Activated B cell treated with CpG ODN at 0.5 μM for 24 hours (primary cell): ENCODE measurements at regions not wholly inside any gene's neighbourhood (a gene's known extent, or its start where the extent isn't known, plus 50 kb on each side); places are given as distances from the start of the nearest gene placed in this dataset.

Experiments used
- ATAC-seq: fragments of 200-7000 bp; cut with Tn5 transposase; one replicate; pipeline ENCODE4 v1.10.0; 2021; ENCODE audit warnings: low read depth, mild to moderate bottlenecking, moderate library complexity
- CTCF ChIA-PET: fragments of 350-600 bp; sonication (Branson Sonifier 250); formaldehyde crosslinking; loops from one replicate; lab custom pipeline; 2021; ENCODE audit warnings: antibody characterized with exemption; lab: Charles Lee
- POLR2A ChIA-PET: fragments of 350-600 bp; sonication (Branson Sonifier 250); formaldehyde crosslinking; loops from one replicate; lab custom pipeline; 2021; ENCODE audit warnings: antibody characterized with exemption; lab: Charles Lee
- DNase-seq: peaks from one replicate; pipeline ENCODE4 v3.0.0; 2022
- H3K27ac Mint-ChIP-seq: one replicate; pipeline ENCODE4 v1.8.0; 2020; ENCODE audit warnings: mixed read lengths
- H3K27me3 Mint-ChIP-seq: one replicate; pipeline ENCODE4 v1.8.0; 2021; ENCODE audit warnings: mixed read lengths
- H3K36me3 Mint-ChIP-seq: one replicate; pipeline ENCODE4 v1.8.0; 2021; ENCODE audit warnings: low read depth, mixed read lengths
- H3K4me1 Mint-ChIP-seq: one replicate; pipeline ENCODE4 v1.8.0; 2021; ENCODE audit warnings: mixed read lengths
- H3K4me3 Mint-ChIP-seq: one replicate; pipeline ENCODE4 v1.8.0; 2020; ENCODE audit warnings: mild to moderate bottlenecking, mixed read lengths
- H3K9me3 Mint-ChIP-seq: one replicate; pipeline ENCODE4 v1.8.0; 2020; ENCODE audit warnings: mixed read lengths
- intact Hi-C: fragments of 100-400 bp; cut with micrococcal nuclease; formaldehyde crosslinking; loops from one replicate; pipeline ENCODE4 v1.15.1; 2024
- TF ChIP-seq, protein P1 (sequence below): fragments of 200-600 bp; IDR thresholded peaks from one replicate; pipeline ENCODE4 v1.8.0; 2022; ENCODE audit warnings: antibody characterized with exemption, mild to moderate bottlenecking

DNA sequence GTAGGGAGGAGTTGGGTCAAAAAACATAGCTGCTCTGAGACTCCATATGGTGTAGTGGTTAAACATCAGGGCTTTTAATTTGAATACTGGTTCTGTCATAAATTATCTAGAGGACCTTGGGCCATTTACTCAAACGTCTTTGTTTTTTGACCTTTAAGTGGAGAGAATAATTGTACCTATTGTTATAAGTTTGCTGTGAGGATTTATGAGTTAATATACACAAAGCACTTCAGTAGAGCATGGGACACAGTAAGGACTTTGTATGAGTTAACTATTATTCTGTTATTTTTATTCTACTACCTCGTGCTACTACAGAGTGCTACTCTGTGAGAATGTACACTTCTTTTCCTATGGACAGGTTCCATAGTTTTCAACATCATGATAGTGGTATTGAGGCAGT is 123.7 kb upstream of the TNC start:
- Mint-ChIP-seq H3K27me3 (no peaks in the 10 kb centered on the region), H3K4me3 (no peak overlapping the region), H3K9me3 (peaks cover 2% of the 10 kb centered on the region), H3K27ac (no peak overlapping the region), H3K4me1 (no peaks in the 10 kb centered on the region), H3K36me3 (no peaks in the 10 kb centered on the region)
- ChIA-PET CTCF (no interaction called here), POLR2A (no interaction called here)
- DNase-seq (no peak), ATAC-seq (no peak)
- TF ChIP-seq, protein P1, sequence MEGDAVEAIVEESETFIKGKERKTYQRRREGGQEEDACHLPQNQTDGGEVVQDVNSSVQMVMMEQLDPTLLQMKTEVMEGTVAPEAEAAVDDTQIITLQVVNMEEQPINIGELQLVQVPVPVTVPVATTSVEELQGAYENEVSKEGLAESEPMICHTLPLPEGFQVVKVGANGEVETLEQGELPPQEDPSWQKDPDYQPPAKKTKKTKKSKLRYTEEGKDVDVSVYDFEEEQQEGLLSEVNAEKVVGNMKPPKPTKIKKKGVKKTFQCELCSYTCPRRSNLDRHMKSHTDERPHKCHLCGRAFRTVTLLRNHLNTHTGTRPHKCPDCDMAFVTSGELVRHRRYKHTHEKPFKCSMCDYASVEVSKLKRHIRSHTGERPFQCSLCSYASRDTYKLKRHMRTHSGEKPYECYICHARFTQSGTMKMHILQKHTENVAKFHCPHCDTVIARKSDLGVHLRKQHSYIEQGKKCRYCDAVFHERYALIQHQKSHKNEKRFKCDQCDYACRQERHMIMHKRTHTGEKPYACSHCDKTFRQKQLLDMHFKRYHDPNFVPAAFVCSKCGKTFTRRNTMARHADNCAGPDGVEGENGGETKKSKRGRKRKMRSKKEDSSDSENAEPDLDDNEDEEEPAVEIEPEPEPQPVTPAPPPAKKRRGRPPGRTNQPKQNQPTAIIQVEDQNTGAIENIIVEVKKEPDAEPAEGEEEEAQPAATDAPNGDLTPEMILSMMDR = no peak
- intact Hi-C loops = no loop called here

DNA sequence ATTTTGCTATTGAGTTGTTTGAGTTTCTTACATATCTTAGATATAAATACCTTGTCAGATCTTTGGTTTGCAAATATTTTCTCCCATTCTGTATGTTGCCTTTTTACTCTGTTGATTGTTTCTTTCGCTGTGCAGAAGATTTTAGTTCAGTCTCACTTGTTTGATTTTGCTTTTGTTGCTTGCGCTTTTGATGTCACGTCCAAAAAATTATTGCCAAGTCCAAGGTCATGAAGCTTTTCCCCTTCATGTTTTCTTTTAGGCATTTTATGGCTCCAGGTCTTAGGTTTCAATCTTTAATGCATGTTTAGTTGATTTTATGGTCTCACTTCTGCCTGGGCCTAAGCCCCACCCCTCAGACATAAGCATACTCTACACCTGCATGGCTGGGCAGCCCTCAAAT is 131.5 kb upstream of the TNC start:
- no peak overlapping the region for H3K4me3 Mint-ChIP-seq
- POLR2A ChIA-PET = no interaction called here
- H3K27ac Mint-ChIP-seq = no peak overlapping the region
- peaks cover 2% of the 10 kb centered on the region for H3K9me3 Mint-ChIP-seq
- H3K4me1 Mint-ChIP-seq = no peaks in the 10 kb centered on the region
- TF ChIP-seq, protein P1 = no peak
- DNase-seq (no peak), ATAC-seq (no peak)
- CTCF ChIA-PET = no interaction called here
- intact Hi-C loops = no loop called here
- H3K36me3 Mint-ChIP-seq = no peaks in the 10 kb centered on the region
- H3K27me3 Mint-ChIP-seq = no peaks in the 10 kb centered on the region

DNA sequence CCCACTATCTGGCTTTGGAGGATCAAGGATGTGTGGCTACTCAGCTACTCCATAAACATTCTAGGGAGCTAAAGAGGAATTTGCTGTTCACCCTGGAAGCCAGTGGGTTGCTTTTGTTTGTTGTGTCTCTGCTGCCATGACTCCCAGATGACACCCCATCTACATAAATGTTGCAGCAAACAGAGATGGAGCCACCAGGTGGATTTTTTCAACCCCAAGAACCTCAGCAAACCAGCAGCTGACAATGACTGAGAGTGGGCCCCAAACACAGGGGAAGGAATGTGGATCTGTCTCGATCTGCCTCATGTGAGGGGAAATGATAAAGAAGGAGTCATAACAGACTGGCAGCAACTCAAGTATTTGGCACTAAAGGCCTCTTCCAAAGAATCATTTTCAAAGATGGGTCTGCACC is 132.7 kb upstream of the TNC start:
- intact Hi-C loops = no loop called here
- no peaks in the 10 kb centered on the region for H3K4me1 Mint-ChIP-seq
- no peak overlapping the region for H3K27ac Mint-ChIP-seq
- peaks cover 2% of the 10 kb centered on the region for H3K9me3 Mint-ChIP-seq
- ATAC-seq (no peak), DNase-seq (no peak)
- no peak overlapping the region for H3K4me3 Mint-ChIP-seq
- TF ChIP-seq, protein P1 = no peak
- H3K27me3 Mint-ChIP-seq = no peaks in the 10 kb centered on the region
- no peaks in the 10 kb centered on the region for H3K36me3 Mint-ChIP-seq
- ChIA-PET CTCF (no interaction called here), POLR2A (no interaction called here)

GRCh38 chr9:115254287-115255180 is 136.6 kb upstream of the TNC start:
- no peak overlapping the region for H3K27ac Mint-ChIP-seq

DNA sequence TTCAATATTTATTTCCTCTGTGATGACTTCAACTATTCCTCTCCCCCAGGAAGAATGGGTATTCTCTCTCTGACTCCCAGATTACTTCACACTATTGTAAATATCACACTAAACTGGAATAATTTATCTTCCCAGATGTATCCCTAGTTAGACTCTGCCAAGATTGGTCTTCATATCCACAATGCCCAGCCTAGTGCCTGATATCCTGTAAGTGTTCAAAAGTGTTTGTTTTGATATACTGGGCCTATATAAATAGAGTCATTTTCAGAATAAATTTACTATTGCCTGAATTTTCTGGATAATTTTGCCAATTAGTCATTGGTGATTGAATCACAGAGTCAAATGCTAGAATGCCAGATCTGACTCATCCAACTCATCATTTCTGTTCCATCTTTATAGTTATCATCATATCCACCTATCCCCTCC is 143.7 kb upstream of the TNC start:
- Mint-ChIP-seq H3K27ac (no peak overlapping the region), H3K9me3 (no peaks in the 10 kb centered on the region), H3K36me3 (no peaks in the 10 kb centered on the region), H3K27me3 (no peaks in the 10 kb centered on the region), H3K4me1 (no peaks in the 10 kb centered on the region), H3K4me3 (no peak overlapping the region)
- ATAC-seq = no peak
- TF ChIP-seq, protein P1 = no peak
- POLR2A ChIA-PET = no interaction called here
- CTCF ChIA-PET = no interaction called here
- no peak for DNase-seq
- intact Hi-C loops = no loop called here

More at GRCh38 chr9:115254287-115255180, 136.6 kb upstream of the TNC start:
- TF ChIP-seq, protein P1 = no peak
- ATAC-seq (no peak), DNase-seq (no peak)
- Mint-ChIP-seq H3K4me3 (no peak overlapping the region), H3K36me3 (no peaks in the 10 kb centered on the region), H3K27me3 (no peaks in the 10 kb centered on the region), H3K4me1 (no peaks in the 10 kb centered on the region), H3K9me3 (peaks cover 2% of the 10 kb centered on the region)
- POLR2A ChIA-PET = no interaction called here
- CTCF ChIA-PET = no interaction called here
- intact Hi-C loops = no loop called here
